H9 (cell line): ENCODE measurements at regions not wholly inside any gene's neighbourhood (a gene's known extent, or its start where the extent isn't known, plus 50 kb on each side); places are given as distances from the start of the nearest gene placed in this dataset.

Source experiments
- DNase-seq: peaks from one replicate; pipeline ENCODE4 v3.0.0-alpha.2; 2017
- H2AFZ ChIP-seq: one replicate; pipeline ENCODE4 v1.6.1; 2013; ENCODE audit warnings: mild to moderate bottlenecking, low read length, control low read depth, moderate library complexity
- H2AK5ac ChIP-seq: 2 replicates; pipeline ENCODE4 v1.6.1; 2013; ENCODE audit warnings: low read length, control low read depth, mixed read lengths; ENCODE audit not compliant: insufficient read length
- H2BK120ac ChIP-seq: one replicate; pipeline ENCODE4 v1.6.1; 2013; ENCODE audit warnings: low read depth, mild to moderate bottlenecking, low read length, control low read depth, inconsistent platforms; ENCODE audit not compliant: poor library complexity, severe bottlenecking
- H2BK12ac ChIP-seq: 2 replicates; pipeline ENCODE4 v1.6.1; 2013; ENCODE audit warnings: low read length, control low read depth, mixed read lengths, low read depth; ENCODE audit not compliant: insufficient read length
- H2BK15ac ChIP-seq: 2 replicates; pipeline ENCODE4 v1.6.1; 2013; ENCODE audit warnings: low read depth, low read length, control low read depth
- H2BK20ac ChIP-seq: one replicate; pipeline ENCODE4 v1.6.1; 2013; ENCODE audit warnings: low read depth, mild to moderate bottlenecking, low read length, control low read depth, inconsistent platforms; ENCODE audit not compliant: poor library complexity, severe bottlenecking
- H2BK5ac ChIP-seq: 2 replicates; pipeline ENCODE4 v1.6.1; 2013; ENCODE audit warnings: low read length, control low read depth, mixed read lengths; ENCODE audit not compliant: insufficient read length
- H3K14ac ChIP-seq: 2 replicates; pipeline ENCODE4 v1.6.1; 2013; ENCODE audit warnings: low read length, control low read depth; ENCODE audit not compliant: insufficient read depth
- H3K18ac ChIP-seq: 2 replicates; pipeline ENCODE4 v1.6.1; 2013; ENCODE audit warnings: low read depth, mild to moderate bottlenecking, mixed read lengths, low read length, control low read depth; ENCODE audit not compliant: insufficient read length
- H3K23ac ChIP-seq: 2 replicates; pipeline ENCODE4 v1.6.1; 2013; ENCODE audit warnings: low read length, control low read depth, mixed read lengths, low read depth; ENCODE audit not compliant: insufficient read length
- H3K23me2 ChIP-seq: 2 replicates; pipeline ENCODE4 v1.6.1; 2013; ENCODE audit warnings: low read depth, mild to moderate bottlenecking, mixed read lengths, low read length, control low read depth; ENCODE audit not compliant: insufficient read length, poor library complexity, severe bottlenecking
- H3K27ac ChIP-seq: 2 replicates; pipeline ENCODE4 v1.5.1; 2013; ENCODE audit warnings: low read length, control low read depth, mixed read lengths, low read depth; ENCODE audit not compliant: insufficient read length
- H3K27me3 ChIP-seq: 2 replicates; pipeline ENCODE4 v1.6.1; 2013; ENCODE audit warnings: low read length, control low read depth, inconsistent platforms; ENCODE audit not compliant: insufficient read depth
- H3K4ac ChIP-seq: 2 replicates; pipeline ENCODE4 v1.6.1; 2013; ENCODE audit warnings: low read depth, mild to moderate bottlenecking, control low read depth, inconsistent platforms, low read length, moderate library complexity
- H3K4me1 ChIP-seq: 2 replicates; pipeline ENCODE4 v1.6.1; 2013; ENCODE audit warnings: low read length, control low read depth, inconsistent platforms; ENCODE audit not compliant: insufficient read depth
- H3K4me2 ChIP-seq: 2 replicates; pipeline ENCODE4 v1.6.1; 2013; ENCODE audit warnings: low read length, control low read depth, mixed read lengths; ENCODE audit not compliant: insufficient read length, insufficient read depth
- H3K56ac ChIP-seq: 2 replicates; pipeline ENCODE4 v1.6.1; 2013; ENCODE audit warnings: low read depth, mild to moderate bottlenecking, mixed read lengths, low read length, control low read depth; ENCODE audit not compliant: insufficient read length
- H3K79me1 ChIP-seq: 2 replicates; pipeline ENCODE4 v1.6.1; 2013; ENCODE audit warnings: low read depth, mild to moderate bottlenecking, moderate library complexity, low read length, control low read depth, inconsistent platforms; ENCODE audit not compliant: insufficient read depth, poor library complexity, severe bottlenecking
- H3K79me2 ChIP-seq: 2 replicates; pipeline ENCODE4 v1.6.1; 2013; ENCODE audit warnings: low read length, control low read depth, inconsistent platforms; ENCODE audit not compliant: insufficient read depth
- H3K9ac ChIP-seq: 2 replicates; pipeline ENCODE4 v1.6.1; 2013; ENCODE audit warnings: low read length, control low read depth, mixed read lengths; ENCODE audit not compliant: insufficient read length; ENCODE audit errors: extremely low read depth
- H3K9me3 ChIP-seq: one replicate; pipeline ENCODE4 v1.6.1; 2013; ENCODE audit warnings: low read depth, low read length, inconsistent platforms; ENCODE audit not compliant: control insufficient read depth
- H3T11ph ChIP-seq: one replicate; pipeline ENCODE4 v1.6.1; 2013; ENCODE audit warnings: mild to moderate bottlenecking, low read length, control low read depth, inconsistent platforms
- H4K20me1 ChIP-seq: one replicate; pipeline ENCODE4 v1.6.1; 2013; ENCODE audit not compliant: control insufficient read depth, insufficient read length, insufficient read depth
- H4K5ac ChIP-seq: 2 replicates; pipeline ENCODE4 v1.6.1; 2013; ENCODE audit warnings: low read depth, mild to moderate bottlenecking, mixed read lengths, low read length, control low read depth; ENCODE audit not compliant: insufficient read length
- H4K8ac ChIP-seq: replicated peaks from 2 replicates; pipeline ENCODE4 v1.6.1; 2013; ENCODE audit warnings: low read length, control low read depth, mixed read lengths, low read depth; ENCODE audit not compliant: insufficient read length
- H4K91ac ChIP-seq: 2 replicates; pipeline ENCODE4 v1.6.1; 2013; ENCODE audit warnings: low read depth, mild to moderate bottlenecking, moderate library complexity, mixed read lengths, low read length, control low read depth; ENCODE audit not compliant: insufficient read length
- H3K27ac Mint-ChIP-seq, 3 experiments: 2 replicates in 2 of 3; 3 replicates in 1 of 3; pipeline ENCODE4 v1.8.0; 2020 to 2021; ENCODE audit warnings: mixed read lengths in 3 of 3, mild to moderate bottlenecking in 1 of 3, moderate library complexity in 1 of 3
- H3K27me3 Mint-ChIP-seq: 2 replicates; pipeline ENCODE4 v1.8.0; 2021; ENCODE audit warnings: low read depth, mild to moderate bottlenecking, moderate library complexity, mixed read lengths
- H3K36me3 Mint-ChIP-seq, 3 experiments: 2 replicates in 2 of 3; 3 replicates in 1 of 3; pipeline ENCODE4 v1.8.0; 2020 to 2021; ENCODE audit warnings: low read depth in 3 of 3, mixed read lengths in 3 of 3; ENCODE audit not compliant: insufficient read depth in 1 of 3
- H3K4me1 Mint-ChIP-seq, 2 experiments: 2 replicates each; pipeline ENCODE4 v1.8.0; 2020; ENCODE audit warnings: mixed read lengths in 2 of 2
- H3K4me3 Mint-ChIP-seq, 2 experiments: 2 replicates in 1 of 2; 3 replicates in 1 of 2; pipeline ENCODE4 v1.8.0; 2020 to 2021; ENCODE audit warnings: mild to moderate bottlenecking in 2 of 2, mixed read lengths in 2 of 2, moderate library complexity in 1 of 2
- H3K9me3 Mint-ChIP-seq, 2 experiments: 2 replicates in 1 of 2; 3 replicates in 1 of 2; pipeline ENCODE4 v1.8.0; 2020; ENCODE audit warnings: mild to moderate bottlenecking in 2 of 2, mixed read lengths in 2 of 2, moderate library complexity in 1 of 2
- WGBS: extraction: QIAGEN DNeasy Blood & Tissue Kit; methylation state at CpG from one replicate; pipeline ENCODE4 v1.1.7; 2013; ENCODE audit warnings: missing lambda C conversion rate, low lambda C conversion rate, mixed read lengths; ENCODE audit not compliant: insufficient read length; ENCODE audit errors: extremely low coverage; 5-methylcytosine and 5-hydroxymethylcytosine counted together
- TF ChIP-seq, protein P1 (sequence below): fragments of 200-600 bp; sonication (generic); conservative IDR thresholded peaks from 3 replicates; pipeline ENCODE4 v1.8.0; 2021; ENCODE audit warnings: antibody characterized with exemption, mild to moderate bottlenecking

GRCh38 chr16:16780588-16780987, 401.6 kb downstream of the NPIPA7 start:
- no peak overlapping the region for H3K18ac ChIP-seq
- H4K20me1 ChIP-seq: no peaks in the 10 kb centered on the region
- H3K9ac ChIP-seq: no peak overlapping the region
- H3K4me1 ChIP-seq: peaks cover 2% of the 10 kb centered on the region
- no peak overlapping the region for H2BK15ac ChIP-seq
- no peak overlapping the region for H2AK5ac ChIP-seq
- peaks cover 30 to 47% of the 10 kb centered on the region in 2 experiments for H3K4me1 Mint-ChIP-seq
- H3K27me3 Mint-ChIP-seq: peaks cover 3% of the 10 kb centered on the region
- H3T11ph ChIP-seq: no peak overlapping the region
- H2BK20ac ChIP-seq: no peak overlapping the region
- no peaks in the 10 kb centered on the region for H3K23me2 ChIP-seq
- H3K79me1 ChIP-seq: no peaks in the 10 kb centered on the region
- peak overlapping the region in 2 of 3 experiments; percentile 42 to 88; a peak in 5 of 7 replicates for H3K27ac Mint-ChIP-seq
- TF ChIP-seq, protein P1, sequence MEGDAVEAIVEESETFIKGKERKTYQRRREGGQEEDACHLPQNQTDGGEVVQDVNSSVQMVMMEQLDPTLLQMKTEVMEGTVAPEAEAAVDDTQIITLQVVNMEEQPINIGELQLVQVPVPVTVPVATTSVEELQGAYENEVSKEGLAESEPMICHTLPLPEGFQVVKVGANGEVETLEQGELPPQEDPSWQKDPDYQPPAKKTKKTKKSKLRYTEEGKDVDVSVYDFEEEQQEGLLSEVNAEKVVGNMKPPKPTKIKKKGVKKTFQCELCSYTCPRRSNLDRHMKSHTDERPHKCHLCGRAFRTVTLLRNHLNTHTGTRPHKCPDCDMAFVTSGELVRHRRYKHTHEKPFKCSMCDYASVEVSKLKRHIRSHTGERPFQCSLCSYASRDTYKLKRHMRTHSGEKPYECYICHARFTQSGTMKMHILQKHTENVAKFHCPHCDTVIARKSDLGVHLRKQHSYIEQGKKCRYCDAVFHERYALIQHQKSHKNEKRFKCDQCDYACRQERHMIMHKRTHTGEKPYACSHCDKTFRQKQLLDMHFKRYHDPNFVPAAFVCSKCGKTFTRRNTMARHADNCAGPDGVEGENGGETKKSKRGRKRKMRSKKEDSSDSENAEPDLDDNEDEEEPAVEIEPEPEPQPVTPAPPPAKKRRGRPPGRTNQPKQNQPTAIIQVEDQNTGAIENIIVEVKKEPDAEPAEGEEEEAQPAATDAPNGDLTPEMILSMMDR: no peak
- no peak overlapping the region for H3K4me2 ChIP-seq
- no peak overlapping the region for H3K27ac ChIP-seq
- H3K4me3 Mint-ChIP-seq: no peak overlapping the region
- no peaks in the 10 kb centered on the region for H3K79me2 ChIP-seq
- DNase-seq: no peak
- H3K9me3 Mint-ChIP-seq: peaks cover 0 to 1% of the 10 kb centered on the region in 2 experiments; a peak in 3 of 5 replicates
- H4K91ac ChIP-seq: no peak overlapping the region
- no peak overlapping the region for H3K14ac ChIP-seq
- H2AFZ ChIP-seq: no peak overlapping the region
- no peak overlapping the region for H4K5ac ChIP-seq
- no peak overlapping the region for H2BK12ac ChIP-seq
- WGBS: no CpG with 5 or more reads among the region's 4 CpGs
- H3K4ac ChIP-seq: no peak overlapping the region
- H4K8ac ChIP-seq: no peak overlapping the region
- no peak overlapping the region for H2BK5ac ChIP-seq
- H2BK120ac ChIP-seq: no peak overlapping the region
- H3K9me3 ChIP-seq: no peaks in the 10 kb centered on the region
- no peaks in the 10 kb centered on the region; a peak in 1 of 7 replicates for H3K36me3 Mint-ChIP-seq
- H3K23ac ChIP-seq: no peak overlapping the region
- H3K56ac ChIP-seq: no peak overlapping the region
- H3K27me3 ChIP-seq: no peaks in the 10 kb centered on the region
